NCI-H2196 treated with DMSO at 0.1 percent for 48 hours (cell line): ENCODE measurements at regions not wholly inside any gene's neighbourhood (a gene's known extent, or its start where the extent isn't known, plus 50 kb on each side); places are given as distances from the start of the nearest gene placed in this dataset.
"Not testable (repeated sequence)": the region's sequence is repeated elsewhere in the genome, so short reads cannot be mapped to it uniquely, and the experiment has no call there.

Experiments used
- DNase-seq: peaks from one replicate; lab custom pipeline; 2025; ENCODE audit not compliant: unreplicated experiment; lab: John Stamatoyannopoulos, UW

- DNase-seq, result no peak
These were observed 210.9 kb upstream of the GALNT2 start for GRCh38 chr1:229856009-229856650.

GRCh38 chr1:229857585-229857984 is 209.5 kb upstream of the GALNT2 start:
- DNase-seq, result no peak

GRCh38 chr1:229859026-229859425 is 208.0 kb upstream of the GALNT2 start:
- no peak for DNase-seq

- no peak for DNase-seq
These were observed 206.1 kb upstream of the GALNT2 start for GRCh38 chr1:229860926-229861325.

- DNase-seq, result no peak
These were observed 204.8 kb upstream of the GALNT2 start for GRCh38 chr1:229862017-229862774.

- no peak for DNase-seq
These were observed 203.1 kb upstream of the GALNT2 start for GRCh38 chr1:229863651-229864545.

GRCh38 chr1:229864686-229865230 is 202.3 kb upstream of the GALNT2 start:
- no peak for DNase-seq

- DNase-seq, result not testable (repeated sequence)
These were observed 201.7 kb upstream of the GALNT2 start for GRCh38 chr1:229865321-229865720.

GRCh38 chr1:229867726-229868125 is 199.3 kb upstream of the GALNT2 start:
- DNase-seq, result no peak

GRCh38 chr1:229869240-229869639 is 197.8 kb upstream of the GALNT2 start:
- DNase-seq, result no peak

GRCh38 chr1:229869687-229870086 is 197.4 kb upstream of the GALNT2 start:
- DNase-seq, result no peak

GRCh38 chr1:229870381-229870780 is 196.7 kb upstream of the GALNT2 start:
- DNase-seq, result no peak

GRCh38 chr1:229871078-229871676 is 195.9 kb upstream of the GALNT2 start:
- DNase-seq, result no peak

GRCh38 chr1:229874136-229874535 is 192.9 kb upstream of the GALNT2 start:
- no peak for DNase-seq

GRCh38 chr1:229874609-229875008 is 192.4 kb upstream of the GALNT2 start:
- no peak for DNase-seq

GRCh38 chr1:229875086-229875485 is 192.0 kb upstream of the GALNT2 start:
- DNase-seq, result no peak

GRCh38 chr1:229879746-229880145 is 187.3 kb upstream of the GALNT2 start:
- DNase-seq, result no peak

GRCh38 chr1:229880271-229881170 is 186.5 kb upstream of the GALNT2 start:
- no peak for DNase-seq

- no peak for DNase-seq
These were observed 184.4 kb upstream of the GALNT2 start for GRCh38 chr1:229882621-229883020.
